ENCODE measurements at regions not wholly inside any gene's neighbourhood (a gene's known extent, or its start where the extent isn't known, plus 50 kb on each side); places are given as distances from the start of the nearest gene placed in this dataset.

- Histone ChIP-seq H3K9me3 (ENCODE audit: low read depth) (no peaks in the 10 kb centered on the region), H3K27ac (no peak overlapping the region), H3K4me3 (no peak overlapping the region), H2AFZ (no peak overlapping the region), H3K4me1 (ENCODE audit: insufficient read depth) (no peaks in the 10 kb centered on the region; the same call in 1 of the 2 replicates), H3K9me2 (ENCODE audit: insufficient read depth) (no peaks in the 10 kb centered on the region), H3K4me2 (ENCODE audit: unreplicated experiment) (no peak overlapping the region), H3K27me3 (replicated peaks; ENCODE audit: insufficient read depth) (no peaks in the 10 kb centered on the region), H3F3A (ENCODE audit: insufficient read depth) (no peaks in the 10 kb centered on the region), H3K36me3 (ENCODE audit: low read depth) (no peaks in the 10 kb centered on the region), H3K79me2 (ENCODE audit: insufficient read depth) (no peaks in the 10 kb centered on the region), H3K9ac (no peak overlapping the region), H4K20me1 (ENCODE audit: insufficient read depth) (no peaks in the 10 kb centered on the region)
- no peak for DNase-seq
- TF ChIP-seq EZH2phosphoT487 (IDR thresholded peaks at IDR 0.05; ENCODE audit: insufficient read depth, low read depth) (no peak), EZH2 (IDR thresholded peaks at IDR 0.05; ENCODE audit: insufficient read depth, poor library complexity, severe bottlenecking) (no peak)
- in situ Hi-C loops (cut with MboI) = no loop called here
- WGBS, 2 experiments (ENCODE audit: low coverage in 1 of 2, low lambda C conversion rate in 2 of 2, missing lambda C conversion rate in 2 of 2) = 65 to 77% methylated on average over 2 of the region's 2 CpGs
These were observed 769.9 kb downstream of the TSN start for GRCh38 chr2:122525336-122525735.

DNA sequence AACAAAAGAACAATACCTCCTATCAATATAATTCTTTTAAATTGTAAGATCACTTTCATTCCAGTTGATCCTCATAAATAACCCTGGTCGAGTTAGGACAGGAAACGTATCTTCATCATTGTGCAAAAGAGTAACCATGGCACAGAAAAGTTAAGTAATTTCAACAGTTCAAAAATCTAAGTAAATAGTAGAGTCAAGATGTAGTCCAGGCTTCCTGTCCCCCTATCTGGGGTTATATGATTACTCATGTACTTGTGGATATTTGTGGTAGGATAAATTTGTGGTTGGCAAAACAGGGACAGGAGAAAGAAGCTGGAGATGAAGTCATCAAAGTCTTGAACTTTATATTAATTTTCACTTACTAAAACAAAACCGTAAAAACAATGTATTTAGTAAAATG, 772.6 kb downstream of the TSN start:
- DNase-seq = peak; percentile 27
- Histone ChIP-seq H3K9ac (no peak overlapping the region), H3K27me3 (replicated peaks; ENCODE audit: insufficient read depth) (no peaks in the 10 kb centered on the region), H3F3A (ENCODE audit: insufficient read depth) (no peaks in the 10 kb centered on the region), H3K79me2 (ENCODE audit: insufficient read depth) (no peaks in the 10 kb centered on the region), H4K20me1 (ENCODE audit: insufficient read depth) (no peaks in the 10 kb centered on the region), H3K4me1 (ENCODE audit: insufficient read depth) (no peaks in the 10 kb centered on the region; the same call in 1 of the 2 replicates), H3K27ac (no peak overlapping the region), H2AFZ (no peak overlapping the region), H3K9me2 (ENCODE audit: insufficient read depth) (no peaks in the 10 kb centered on the region), H3K9me3 (ENCODE audit: low read depth) (no peaks in the 10 kb centered on the region), H3K36me3 (ENCODE audit: low read depth) (no peaks in the 10 kb centered on the region), H3K4me2 (ENCODE audit: unreplicated experiment) (no peak overlapping the region), H3K4me3 (no peak overlapping the region)
- TF ChIP-seq EZH2phosphoT487 (IDR thresholded peaks at IDR 0.05; ENCODE audit: insufficient read depth, low read depth) = no peak
- TF ChIP-seq EZH2 (IDR thresholded peaks at IDR 0.05; ENCODE audit: insufficient read depth, poor library complexity, severe bottlenecking) = no peak
- WGBS, 2 experiments (ENCODE audit: low coverage in 1 of 2, low lambda C conversion rate in 2 of 2, missing lambda C conversion rate in 2 of 2) = 61 to 68% methylated on average over 3 of the region's 3 CpGs
- in situ Hi-C loops (cut with MboI) = no loop called here

GRCh38 chr2:122528958-122529705, 773.7 kb downstream of the TSN start:
- no peaks in the 10 kb centered on the region for H3K79me2 ChIP-seq (ENCODE audit: insufficient read depth)
- 49 to 53% methylated on average over 11 of the region's 11 CpGs for WGBS, 2 experiments (ENCODE audit: low coverage in 1 of 2, low lambda C conversion rate in 2 of 2, missing lambda C conversion rate in 2 of 2)
- H3K9ac ChIP-seq = no peak overlapping the region
- H3K36me3 ChIP-seq (ENCODE audit: low read depth) = no peaks in the 10 kb centered on the region
- no peak for TF ChIP-seq EZH2 (IDR thresholded peaks at IDR 0.05; ENCODE audit: insufficient read depth, poor library complexity, severe bottlenecking)
- no peak for TF ChIP-seq EZH2phosphoT487 (IDR thresholded peaks at IDR 0.05; ENCODE audit: insufficient read depth, low read depth)
- H3K4me3 ChIP-seq = no peak overlapping the region
- H3K27ac ChIP-seq = no peak overlapping the region
- no peak overlapping the region for H3K4me2 ChIP-seq (ENCODE audit: unreplicated experiment)
- DNase-seq = no peak
- no peak overlapping the region for H2AFZ ChIP-seq
- H3F3A ChIP-seq (ENCODE audit: insufficient read depth) = no peaks in the 10 kb centered on the region
- H3K9me2 ChIP-seq (ENCODE audit: insufficient read depth) = no peaks in the 10 kb centered on the region
- H4K20me1 ChIP-seq (ENCODE audit: insufficient read depth) = no peaks in the 10 kb centered on the region
- in situ Hi-C loops (cut with MboI) = no loop called here
- H3K4me1 ChIP-seq (ENCODE audit: insufficient read depth) = no peaks in the 10 kb centered on the region; the same call in 1 of the 2 replicates
- H3K27me3 ChIP-seq (replicated peaks; ENCODE audit: insufficient read depth) = no peaks in the 10 kb centered on the region
- H3K9me3 ChIP-seq (ENCODE audit: low read depth) = no peaks in the 10 kb centered on the region

- H3K9ac ChIP-seq = no peak overlapping the region
- no peak overlapping the region for H3K4me3 ChIP-seq
- no peaks in the 10 kb centered on the region for H3K9me2 ChIP-seq (ENCODE audit: insufficient read depth)
- H3K9me3 ChIP-seq (ENCODE audit: low read depth) = no peaks in the 10 kb centered on the region
- no peak for DNase-seq
- H3K79me2 ChIP-seq (ENCODE audit: insufficient read depth) = no peaks in the 10 kb centered on the region
- in situ Hi-C loops (cut with MboI) = no loop called here
- H3K4me2 ChIP-seq (ENCODE audit: unreplicated experiment) = no peak overlapping the region
- H3K36me3 ChIP-seq (ENCODE audit: low read depth) = no peaks in the 10 kb centered on the region
- no peaks in the 10 kb centered on the region for H4K20me1 ChIP-seq (ENCODE audit: insufficient read depth)
- TF ChIP-seq EZH2phosphoT487 (IDR thresholded peaks at IDR 0.05; ENCODE audit: insufficient read depth, low read depth) (no peak), EZH2 (IDR thresholded peaks at IDR 0.05; ENCODE audit: insufficient read depth, poor library complexity, severe bottlenecking) (no peak)
- no peaks in the 10 kb centered on the region for H3K27me3 ChIP-seq (replicated peaks; ENCODE audit: insufficient read depth)
- 0 out of 2 replicates have a peak overlapping the region, but pooled peaks have one; percentile 29 for H2AFZ ChIP-seq
- no peaks in the 10 kb centered on the region for H3F3A ChIP-seq (ENCODE audit: insufficient read depth)
- H3K4me1 ChIP-seq (ENCODE audit: insufficient read depth) = no peaks in the 10 kb centered on the region; the same call in 1 of the 2 replicates
- WGBS, 2 experiments (ENCODE audit: low coverage in 1 of 2, low lambda C conversion rate in 2 of 2, missing lambda C conversion rate in 2 of 2) = 43 to 44% methylated on average over 2 of the region's 2 CpGs
- no peak overlapping the region for H3K27ac ChIP-seq
These were observed 775.4 kb downstream of the TSN start for GRCh38 chr2:122530814-122531213.
